NCI-H2029 (cell line): ENCODE measurements at regions not wholly inside any gene's neighbourhood (a gene's known extent, or its start where the extent isn't known, plus 50 kb on each side); places are given as distances from the start of the nearest gene placed in this dataset.
A peak's percentile ranks its signal among the peaks of the same experiment; 100 is the strongest.
"Not testable (repeated sequence)": the region's sequence is repeated elsewhere in the genome, so short reads cannot be mapped to it uniquely, and the experiment has no call there.

Experiments used
- DNase-seq: peaks from one replicate; lab custom pipeline; 2025; lab: John Stamatoyannopoulos, UW

DNA sequence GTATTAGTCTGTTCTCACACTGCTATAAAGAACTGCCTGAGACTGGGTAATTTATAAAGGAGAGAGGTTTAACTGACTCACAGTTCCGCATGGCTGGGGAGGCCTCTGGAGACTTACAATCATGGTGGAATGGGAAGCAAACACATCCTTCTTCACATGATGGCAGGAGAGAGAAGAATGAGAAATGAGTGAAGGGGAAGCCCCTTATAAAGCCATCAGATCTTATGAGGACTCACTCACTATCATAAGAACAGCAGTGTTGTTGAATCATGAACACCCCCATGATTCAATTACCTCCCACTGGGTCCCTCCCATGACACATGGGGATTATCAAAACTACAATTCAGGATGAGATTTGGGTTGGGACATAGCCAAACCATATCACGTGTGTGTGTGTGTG is 1764.4 kb upstream of the SEL1L start:
- DNase-seq = not testable (repeated sequence)

- DNase-seq = no peak
These were observed 1766.9 kb upstream of the SEL1L start for GRCh38 chr14:83300476-83301064.

DNA sequence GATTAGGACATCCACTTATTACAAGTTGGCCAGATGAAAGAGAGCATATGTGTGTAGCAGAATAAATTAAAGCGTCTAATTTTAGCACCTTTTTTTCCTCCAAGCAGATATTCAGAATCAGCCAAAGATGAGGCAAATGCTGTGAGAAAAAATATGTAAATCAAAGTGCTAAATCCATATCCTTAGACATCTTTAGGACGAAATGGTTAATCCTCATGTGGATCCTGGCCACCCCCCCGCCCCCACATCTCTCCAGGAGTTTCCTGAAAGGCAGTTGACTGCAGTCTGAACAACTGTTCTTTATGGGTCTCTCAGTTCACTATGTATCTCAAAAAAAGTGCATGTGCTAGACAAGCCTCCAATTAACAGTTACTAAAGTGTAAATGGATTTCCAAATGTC is 1768.1 kb upstream of the SEL1L start:
- DNase-seq = no peak

DNA sequence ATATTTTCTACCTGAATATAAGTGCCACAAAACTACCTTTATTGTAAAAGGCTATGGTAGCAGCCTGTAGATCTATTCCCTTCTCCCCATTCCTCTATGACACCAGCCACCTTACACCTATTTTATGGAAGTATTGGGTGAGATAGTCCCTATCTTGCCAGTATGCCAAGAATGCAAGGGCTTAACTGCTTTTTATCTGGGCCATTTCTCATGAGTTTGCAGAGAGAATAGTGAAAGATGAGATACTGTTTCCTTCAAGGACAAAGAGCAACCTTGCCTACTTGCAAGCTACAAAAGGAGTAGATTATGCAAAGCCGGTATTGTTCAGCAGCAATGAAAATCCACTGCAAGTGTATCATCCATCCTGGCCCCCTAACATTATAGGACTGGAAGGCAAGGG is 1775.6 kb upstream of the SEL1L start:
- DNase-seq = no peak

DNA sequence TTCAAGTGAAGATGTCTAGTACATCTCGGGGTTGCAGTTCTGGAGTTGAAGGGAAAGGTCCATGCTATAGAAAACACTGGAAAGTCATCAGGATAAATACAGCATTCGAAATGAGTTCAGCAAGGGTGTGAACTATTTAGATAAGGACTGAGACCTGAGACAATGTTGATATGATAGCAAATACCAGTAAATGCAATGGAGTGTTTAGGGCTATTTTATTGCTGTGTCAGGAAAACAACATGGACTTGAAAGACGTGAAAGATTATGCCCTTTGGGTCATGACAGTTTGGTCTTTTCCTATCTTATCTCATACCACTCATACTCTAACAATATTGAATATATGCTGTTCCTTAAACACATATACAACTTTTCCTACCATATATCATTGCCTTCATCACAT is 1776.2 kb upstream of the SEL1L start:
- no peak for DNase-seq

DNA sequence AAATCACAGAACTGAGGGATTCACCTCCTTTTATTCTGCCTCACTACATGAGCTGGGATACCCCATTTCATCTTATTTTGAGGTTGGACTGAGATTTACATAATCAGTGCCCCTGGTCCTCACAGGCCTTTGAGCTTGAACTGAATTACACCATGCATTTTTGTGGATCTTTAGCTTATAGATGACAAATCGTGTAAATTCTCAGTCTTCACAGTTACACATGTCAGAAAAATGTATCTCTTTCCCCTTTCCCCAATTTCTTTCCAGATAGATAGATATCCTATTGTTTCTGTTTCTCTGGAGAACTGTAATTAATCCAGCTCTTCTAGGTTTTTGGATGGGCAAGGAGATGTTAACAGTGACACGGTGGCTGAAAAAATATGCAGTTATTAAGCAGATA is 1778.9 kb upstream of the SEL1L start:
- DNase-seq = no peak

GRCh38 chr14:83314764-83315163 is 1781.1 kb upstream of the SEL1L start:
- DNase-seq = no peak

GRCh38 chr14:83316356-83316755 is 1782.7 kb upstream of the SEL1L start:
- DNase-seq = no peak

GRCh38 chr14:83320837-83321236 is 1787.2 kb upstream of the SEL1L start:
- DNase-seq = no peak

DNA sequence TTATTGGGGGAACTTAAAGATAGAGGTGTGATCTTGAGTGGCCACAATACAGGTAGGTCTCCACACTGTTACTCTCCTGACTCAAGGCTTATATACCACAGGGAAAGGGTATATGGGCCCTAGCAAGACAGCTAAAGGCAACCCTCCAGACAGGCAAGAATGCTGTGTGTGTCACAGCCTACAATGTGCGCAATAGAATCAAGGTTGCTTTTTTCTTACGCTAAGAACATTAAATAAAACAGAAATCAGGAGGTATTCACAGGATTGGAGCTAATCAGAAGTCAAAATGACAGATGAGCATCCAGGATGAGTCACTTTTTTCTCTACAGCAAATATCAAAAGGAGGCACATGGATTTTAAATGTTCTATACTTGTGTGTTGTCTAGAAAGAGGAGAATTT is 1797.9 kb upstream of the SEL1L start:
- no peak for DNase-seq

DNA sequence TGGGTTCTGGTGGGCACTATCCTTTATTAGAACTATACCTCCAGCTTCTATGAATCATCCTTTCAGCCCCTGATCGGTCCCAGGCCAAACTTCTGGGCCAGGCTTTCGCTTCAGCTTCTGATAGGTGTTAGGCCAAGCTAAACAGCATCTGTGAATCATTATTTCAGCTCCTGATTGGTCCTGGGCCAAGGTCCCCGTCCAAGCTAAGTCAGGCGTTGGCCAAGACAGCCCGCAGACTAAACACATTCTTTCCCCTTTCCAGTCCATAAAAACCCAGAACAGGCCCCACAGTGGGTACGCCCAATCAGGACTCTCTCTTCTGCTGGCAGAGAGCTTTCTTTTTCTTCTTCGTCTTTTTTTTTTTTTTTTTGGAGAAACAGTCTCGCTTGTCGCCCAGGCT is 1808.9 kb upstream of the SEL1L start:
- no peak for DNase-seq

GRCh38 chr14:83347874-83348273 is 1814.2 kb upstream of the SEL1L start:
- DNase-seq = no peak

GRCh38 chr14:83355609-83356008 is 1822.0 kb upstream of the SEL1L start:
- DNase-seq = no peak

- DNase-seq = no peak
These were observed 1822.4 kb upstream of the SEL1L start for GRCh38 chr14:83356080-83356479.

DNA sequence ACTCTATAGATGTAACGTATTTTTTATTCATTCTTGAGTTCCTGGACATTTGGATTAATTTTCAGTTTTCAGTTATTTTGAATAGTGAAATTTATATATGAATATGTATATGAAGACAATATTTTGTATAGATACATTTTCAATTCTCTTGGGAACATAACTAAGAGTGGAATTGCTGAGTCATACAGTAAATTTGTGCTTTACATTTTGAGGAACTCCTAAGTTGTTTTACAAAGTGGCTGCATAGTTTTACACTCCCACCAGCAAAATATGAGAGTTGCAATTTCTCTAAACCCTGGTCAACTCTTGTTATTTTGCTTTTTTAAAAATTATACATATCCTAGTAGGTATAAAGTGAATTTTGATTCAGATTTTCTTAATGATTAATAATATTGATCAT is 1838.6 kb upstream of the SEL1L start:
- no peak for DNase-seq

DNA sequence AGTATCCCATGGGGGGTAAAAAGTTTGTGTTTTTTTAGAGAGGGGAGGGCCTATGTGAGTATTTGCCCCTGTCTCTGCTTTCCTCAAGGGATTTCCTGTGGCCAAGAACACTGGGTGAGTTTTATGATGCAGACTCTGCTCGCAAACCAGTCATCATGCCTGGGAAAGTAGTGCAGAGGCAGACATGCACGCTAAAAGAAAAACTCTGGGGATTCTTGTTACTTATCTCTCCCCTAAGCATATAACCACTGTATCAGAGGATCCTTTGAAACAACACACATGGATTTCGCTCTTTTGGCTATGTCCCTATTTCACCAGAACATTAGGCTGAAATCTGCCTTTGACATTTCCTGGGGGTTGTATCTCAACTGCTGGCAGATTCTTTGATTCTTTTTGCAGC is 1845.8 kb upstream of the SEL1L start:
- DNase-seq = no peak

GRCh38 chr14:83384253-83384652 is 1850.6 kb upstream of the SEL1L start:
- no peak for DNase-seq

DNA sequence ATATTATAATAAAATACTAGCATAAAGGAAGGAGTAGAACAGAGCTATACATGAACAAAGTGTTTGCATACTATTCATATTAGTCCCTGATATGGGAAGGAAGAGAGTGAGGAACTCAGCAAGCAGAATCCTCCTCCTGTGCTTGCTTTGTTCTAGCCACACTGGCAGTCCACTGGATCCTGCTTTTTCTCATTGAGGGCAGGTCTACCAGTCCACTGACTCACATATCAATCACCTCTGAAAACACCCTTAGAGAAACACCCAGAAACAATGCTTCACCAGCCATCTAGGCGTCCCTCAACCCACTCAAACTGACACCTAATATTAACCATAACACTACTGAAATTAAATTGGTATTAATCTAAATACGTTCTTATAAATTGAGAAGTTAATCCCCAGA is 1861.7 kb upstream of the SEL1L start:
- DNase-seq = no peak

GRCh38 chr14:83416476-83416875 is 1882.8 kb upstream of the SEL1L start:
- no peak for DNase-seq

DNA sequence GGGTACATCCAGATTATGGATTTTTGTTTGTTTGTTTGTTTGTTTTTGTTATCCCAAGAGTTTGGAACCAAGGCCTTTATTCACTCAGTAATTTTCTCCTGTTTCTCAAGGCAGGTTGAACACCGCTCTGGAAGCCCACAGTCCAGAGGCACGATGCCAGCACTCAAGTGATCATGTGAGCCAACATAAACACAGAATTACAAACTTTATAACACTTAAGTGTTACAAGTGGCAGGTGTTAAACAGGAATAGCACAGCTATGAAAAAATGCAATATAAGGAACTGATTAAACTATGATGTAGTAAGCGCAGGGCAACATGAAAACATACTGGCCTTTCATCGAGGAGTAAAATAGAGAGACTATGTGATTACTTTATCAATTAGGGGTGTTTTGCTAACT is 1885.8 kb upstream of the SEL1L start:
- DNase-seq = peak; percentile 30

DNA sequence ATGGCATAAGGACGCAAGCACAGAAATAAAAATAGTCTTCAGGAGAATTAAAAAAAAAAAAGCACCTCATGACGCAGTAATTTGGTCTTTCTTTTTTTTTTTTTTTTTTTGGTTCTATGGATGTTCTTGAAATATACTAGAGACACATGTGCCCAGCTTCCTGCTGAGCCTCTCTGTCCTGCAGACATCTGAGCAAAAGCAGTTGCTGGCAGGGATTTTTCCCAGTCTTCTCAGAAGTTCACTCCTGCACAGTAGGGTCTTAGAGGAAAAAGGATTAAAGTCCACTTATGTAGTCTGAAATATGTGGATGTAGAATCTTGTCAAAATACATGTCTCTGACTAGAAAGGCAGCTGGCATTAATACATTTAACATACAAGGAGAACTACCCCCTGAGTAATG is 1888.1 kb upstream of the SEL1L start:
- no peak for DNase-seq

DNA sequence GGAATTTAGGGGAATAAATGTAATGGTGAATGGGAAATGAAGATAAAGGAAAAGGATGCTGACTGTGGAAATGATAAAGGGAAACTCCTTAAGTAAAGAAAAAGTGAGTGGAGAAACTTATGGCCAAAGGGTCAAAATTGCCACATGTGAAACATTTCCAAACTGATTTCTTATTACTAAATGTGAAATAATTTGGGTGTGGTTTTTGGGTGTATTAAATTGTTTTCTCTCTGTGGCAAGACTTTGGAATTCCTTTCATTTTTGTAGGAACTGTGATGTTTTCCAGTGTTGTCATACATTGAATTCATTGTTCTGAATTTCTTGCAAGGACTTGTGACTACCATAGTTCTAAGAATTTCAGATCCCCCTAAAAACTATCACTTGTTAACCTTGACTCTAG is 1891.5 kb upstream of the SEL1L start:
- DNase-seq = no peak

DNA sequence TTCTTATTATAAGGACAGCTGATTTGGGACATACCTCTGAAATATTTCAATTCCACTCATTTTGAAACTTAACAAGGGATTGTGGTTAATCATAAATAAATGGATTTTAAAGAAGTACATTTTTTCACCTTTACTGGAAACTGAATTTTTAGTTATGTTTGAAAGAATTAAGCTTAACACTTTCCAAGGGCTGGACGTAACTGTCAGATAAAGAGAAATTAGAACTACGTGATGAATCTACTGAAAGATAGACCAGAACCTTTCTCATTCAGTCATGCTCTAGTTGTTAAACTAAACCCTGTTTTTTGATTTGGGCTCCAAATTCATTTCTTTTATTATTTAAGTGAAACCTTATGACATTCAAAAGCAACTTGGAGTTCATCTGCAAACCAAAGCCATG is 1892.1 kb upstream of the SEL1L start:
- no peak for DNase-seq

- DNase-seq = no peak
These were observed 1900.0 kb upstream of the SEL1L start for GRCh38 chr14:83433618-83434017.

- DNase-seq = no peak
These were observed 1908.1 kb upstream of the SEL1L start for GRCh38 chr14:83441801-83442200.
